Keratinocyte (primary cell): ENCODE measurements at regions not wholly inside any gene's neighbourhood (a gene's known extent, or its start where the extent isn't known, plus 50 kb on each side); places are given as distances from the start of the nearest gene placed in this dataset.

Experiments
- DNase-seq: peaks from one replicate; pipeline ENCODE4 v3.0.0-alpha.2; 2011; ENCODE audit warnings: low read depth, missing footprints, low spot score
- FAIRE-seq: peaks from 2 replicates; lab custom pipeline; 2011; peaks lifted over from hg19 to GRCh38; lab: Jason Lieb, UNC
- H2AFZ ChIP-seq: 2 replicates; pipeline ENCODE4 v1.6.0; 2012; ENCODE audit warnings: low read length, control low read depth, inconsistent platforms; ENCODE audit not compliant: control insufficient read depth
- H3K27ac ChIP-seq: 2 replicates; pipeline ENCODE4 v1.5.1; 2011; ENCODE audit warnings: low read length; ENCODE audit not compliant: control insufficient read depth, insufficient read depth
- H3K27me3 ChIP-seq: 3 replicates; pipeline ENCODE4 v1.6.0; 2011; ENCODE audit warnings: low read length; ENCODE audit not compliant: control insufficient read depth, insufficient read depth; ENCODE audit errors: extremely low read depth
- H3K36me3 ChIP-seq, 2 experiments: 2 replicates in 1 of 2; 3 replicates in 1 of 2; pipeline ENCODE4 v1.5.1; 2011; ENCODE audit warnings: low read length in 2 of 2, mild to moderate bottlenecking in 1 of 2; ENCODE audit not compliant: control insufficient read depth in 2 of 2, insufficient read depth in 2 of 2; ENCODE audit errors: extremely low read depth in 1 of 2
- H3K4me1 ChIP-seq: 3 replicates; pipeline ENCODE4 v1.5.1; 2011; ENCODE audit warnings: low read length; ENCODE audit not compliant: control insufficient read depth, insufficient read depth; ENCODE audit errors: extremely low read depth
- H3K4me2 ChIP-seq: 3 replicates; pipeline ENCODE4 v1.6.0; 2011; ENCODE audit warnings: low read depth, low read length; ENCODE audit not compliant: control insufficient read depth, insufficient read depth; ENCODE audit errors: extremely low read depth
- H3K4me3 ChIP-seq, 3 experiments: fragments of 200-600 bp in 1 of 3; sonication (generic) in 1 of 3; 2 replicates in 2 of 3; 3 replicates in 1 of 3; pipeline ENCODE4 v1.5.1; 2011 to 2016; ENCODE audit warnings: low read length in 3 of 3, mild to moderate bottlenecking in 3 of 3, control low read depth in 2 of 3, inconsistent platforms in 1 of 3, low read depth in 1 of 3, mixed read lengths in 1 of 3, mixed run types in 1 of 3, moderate library complexity in 1 of 3; ENCODE audit not compliant: control insufficient read depth in 2 of 3, insufficient read depth in 2 of 3; ENCODE audit errors: extremely low read depth in 1 of 3
- H3K79me2 ChIP-seq: 2 replicates; pipeline ENCODE4 v1.6.0; 2012; ENCODE audit warnings: low read length; ENCODE audit not compliant: control insufficient read depth, insufficient read depth
- H3K9ac ChIP-seq: 3 replicates; pipeline ENCODE4 v1.6.0; 2011; ENCODE audit warnings: low read length; ENCODE audit not compliant: control insufficient read depth, insufficient read depth; ENCODE audit errors: extremely low read depth
- H3K9me1 ChIP-seq: 3 replicates; pipeline ENCODE4 v1.6.0; 2011; ENCODE audit warnings: low read length; ENCODE audit not compliant: control insufficient read depth, insufficient read depth; ENCODE audit errors: extremely low read depth
- H3K9me3 ChIP-seq: 2 replicates; pipeline ENCODE4 v1.5.1; 2012; ENCODE audit warnings: low read depth, low read length; ENCODE audit not compliant: control insufficient read depth
- H4K20me1 ChIP-seq: 3 replicates; pipeline ENCODE4 v1.6.0; 2011; ENCODE audit warnings: low read length; ENCODE audit not compliant: control insufficient read depth, insufficient read depth; ENCODE audit errors: extremely low read depth
- EZH2 ChIP-seq: IDR thresholded peaks from one replicate; pipeline ENCODE4 v1.6.1; 2012; ENCODE audit warnings: inconsistent platforms, mild to moderate bottlenecking, low read length, moderate library complexity
- dilution Hi-C: fragments of 300-500 bp; cut with MboI; formaldehyde crosslinking; loops from one replicate; pipeline ENCODE4 v1.7.0; 2020; ENCODE audit warnings: low sequenced_read_pairs; ENCODE audit not compliant: extremely low pct_ligation_motif_present
- TF ChIP-seq, protein P1 (sequence below), 3 experiments: IDR thresholded peaks in 1 of 3; conservative IDR thresholded peaks in 1 of 3; optimal IDR thresholded peaks in 1 of 3; 2 replicates in 2 of 3; 3 replicates in 1 of 3; pipeline versions ENCODE3 to v1.5.1; 2011; ENCODE audit warnings: low read length in 3 of 3, mild to moderate bottlenecking in 3 of 3, moderate library complexity in 2 of 3, control low read depth in 1 of 3, inconsistent platforms in 1 of 3; ENCODE audit not compliant: insufficient read depth in 2 of 3; ENCODE audit errors: extremely low read depth in 1 of 3

DNA sequence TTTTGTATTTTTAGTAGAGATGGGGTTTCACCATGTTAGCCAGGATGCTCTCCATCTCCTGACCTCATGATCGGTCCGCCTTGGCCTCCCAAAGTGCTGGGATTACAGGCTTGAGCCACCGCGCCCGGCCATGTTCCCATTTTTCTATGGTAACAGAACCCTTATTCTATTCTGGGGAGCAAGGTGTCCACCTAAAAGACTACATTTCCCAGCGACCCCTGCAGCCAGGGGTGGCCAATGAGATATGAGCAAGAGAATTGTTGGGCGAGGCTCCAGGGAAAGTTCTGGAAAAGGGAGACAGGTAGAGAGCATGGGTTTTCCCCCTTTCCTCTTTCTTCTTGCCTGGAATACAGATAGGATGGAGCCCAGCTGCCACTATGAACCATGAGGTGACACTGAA lies 96.9 kb downstream of the LINGO1 start:
- no peaks in the 10 kb centered on the region for H3K4me1 ChIP-seq
- no peak overlapping the region for H3K9ac ChIP-seq
- no peak for FAIRE-seq
- H3K4me2 ChIP-seq, result no peak overlapping the region
- H4K20me1 ChIP-seq, result no peaks in the 10 kb centered on the region
- no peak overlapping the region for H3K4me3 ChIP-seq
- dilution Hi-C loops, result no loop called here
- no peaks in the 10 kb centered on the region for H3K36me3 ChIP-seq
- H3K9me1 ChIP-seq, result no peaks in the 10 kb centered on the region
- H2AFZ ChIP-seq, result no peak overlapping the region
- DNase-seq, result no peak
- H3K27ac ChIP-seq, result no peak overlapping the region
- no peaks in the 10 kb centered on the region for H3K79me2 ChIP-seq
- no peak for TF ChIP-seq EZH2
- TF ChIP-seq, protein P1, sequence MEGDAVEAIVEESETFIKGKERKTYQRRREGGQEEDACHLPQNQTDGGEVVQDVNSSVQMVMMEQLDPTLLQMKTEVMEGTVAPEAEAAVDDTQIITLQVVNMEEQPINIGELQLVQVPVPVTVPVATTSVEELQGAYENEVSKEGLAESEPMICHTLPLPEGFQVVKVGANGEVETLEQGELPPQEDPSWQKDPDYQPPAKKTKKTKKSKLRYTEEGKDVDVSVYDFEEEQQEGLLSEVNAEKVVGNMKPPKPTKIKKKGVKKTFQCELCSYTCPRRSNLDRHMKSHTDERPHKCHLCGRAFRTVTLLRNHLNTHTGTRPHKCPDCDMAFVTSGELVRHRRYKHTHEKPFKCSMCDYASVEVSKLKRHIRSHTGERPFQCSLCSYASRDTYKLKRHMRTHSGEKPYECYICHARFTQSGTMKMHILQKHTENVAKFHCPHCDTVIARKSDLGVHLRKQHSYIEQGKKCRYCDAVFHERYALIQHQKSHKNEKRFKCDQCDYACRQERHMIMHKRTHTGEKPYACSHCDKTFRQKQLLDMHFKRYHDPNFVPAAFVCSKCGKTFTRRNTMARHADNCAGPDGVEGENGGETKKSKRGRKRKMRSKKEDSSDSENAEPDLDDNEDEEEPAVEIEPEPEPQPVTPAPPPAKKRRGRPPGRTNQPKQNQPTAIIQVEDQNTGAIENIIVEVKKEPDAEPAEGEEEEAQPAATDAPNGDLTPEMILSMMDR (optimal IDR thresholded peaks at IDR 0.05 in 1 of 3, IDR thresholded peaks at IDR 0.05 in 1 of 3, conservative IDR thresholded peaks at IDR 0.05 in 1 of 3; ENCODE audit: extremely low read depth in 1 of 3, insufficient read depth in 2 of 3, low read length in 3 of 3), result no peak
- peaks cover 9% of the 10 kb centered on the region for H3K27me3 ChIP-seq
- no peaks in the 10 kb centered on the region for H3K9me3 ChIP-seq
